ENCODE measurements at regions not wholly inside any gene's neighbourhood (a gene's known extent, or its start where the extent isn't known, plus 50 kb on each side); places are given as distances from the start of the nearest gene placed in this dataset.
"Not testable (repeated sequence)": the region's sequence is repeated elsewhere in the genome, so short reads cannot be mapped to it uniquely, and the experiment has no call there.

- DNase-seq: not testable (repeated sequence)
These were observed 74.3 kb upstream of the SOX13 start for GRCh38 chr1:203998571-203998970.

GRCh38 chr1:203999618-204000017 lies 73.3 kb upstream of the SOX13 start:
- no peak for DNase-seq

GRCh38 chr1:204001166-204001901 lies 71.6 kb upstream of the SOX13 start:
- DNase-seq: no peak

- DNase-seq: no peak
These were observed 70.3 kb upstream of the SOX13 start for GRCh38 chr1:204002614-204003013.

- no peak for DNase-seq
These were observed 69.4 kb upstream of the SOX13 start for GRCh38 chr1:204003536-204003935.

- DNase-seq: no peak
These were observed 61.5 kb upstream of the SOX13 start for GRCh38 chr1:204011426-204011825.

GRCh38 chr1:204013052-204013451 lies 59.9 kb upstream of the SOX13 start:
- DNase-seq: no peak

GRCh38 chr1:204014336-204014735 lies 58.6 kb upstream of the SOX13 start:
- DNase-seq: no peak

- DNase-seq: not testable (repeated sequence)
These were observed 58.0 kb upstream of the SOX13 start for GRCh38 chr1:204014961-204015360.

- DNase-seq: no peak
These were observed 55.9 kb upstream of the SOX13 start for GRCh38 chr1:204017032-204017431.

- DNase-seq: no peak
These were observed 54.5 kb upstream of the SOX13 start for GRCh38 chr1:204018460-204018859.

All from right kidney (tissue), 1 donor.